ENCODE measurements at regions not wholly inside any gene's neighbourhood (a gene's known extent, or its start where the extent isn't known, plus 50 kb on each side); places are given as distances from the start of the nearest gene placed in this dataset.

DNA sequence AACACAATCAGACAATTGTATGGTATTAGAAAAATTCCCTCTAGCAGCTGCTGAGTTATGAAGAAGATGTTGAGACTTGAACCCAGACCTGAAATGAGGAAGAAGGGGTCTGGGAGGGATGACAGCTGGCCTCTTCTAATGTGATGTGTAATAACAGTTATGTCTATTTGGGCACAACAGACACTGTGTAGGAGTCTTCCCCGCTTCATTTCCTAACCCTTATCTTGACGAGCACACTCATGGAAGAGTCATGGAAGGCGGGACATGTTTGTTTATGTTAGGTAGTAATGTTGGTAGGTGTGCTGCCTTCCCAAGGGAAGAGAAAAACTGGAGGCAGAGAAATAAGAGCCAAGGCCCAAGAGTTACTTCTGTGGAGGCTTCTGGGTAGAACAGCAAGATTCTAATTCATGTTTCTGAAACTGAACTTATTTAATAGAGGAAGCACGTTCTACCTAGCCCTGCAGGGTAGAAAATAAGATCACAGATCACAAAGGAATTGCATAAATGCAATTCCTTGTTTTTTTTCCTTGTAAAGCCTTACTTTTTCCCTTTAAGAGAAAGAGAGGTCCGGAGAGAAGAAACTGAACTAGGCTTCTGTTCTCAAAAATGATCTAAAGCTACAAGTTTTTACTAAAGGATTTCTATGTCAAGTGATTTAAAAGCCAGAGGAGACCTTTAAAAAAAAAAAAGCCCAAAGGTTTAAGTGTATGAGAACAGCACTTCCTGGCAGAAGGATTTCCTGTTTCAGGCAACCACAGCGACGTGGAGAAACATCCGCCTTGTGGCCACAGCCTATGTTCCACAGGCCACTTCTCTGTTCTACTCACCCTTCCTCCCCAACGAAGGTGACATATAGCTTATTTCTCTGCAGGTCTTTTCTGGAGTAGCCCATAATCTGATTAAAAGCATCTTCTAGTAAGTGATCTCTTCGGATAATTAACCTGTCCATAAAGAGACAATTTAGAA is 68.5 kb upstream of the STK17B start:
- no peak overlapping the region for H3K4me3 ChIP-seq
- intact Hi-C loops (cut with DNase I; ENCODE audit: low total_unique reads): no loop called here
- peak; percentile 51 to 80 for DNase-seq

GRCh38 chr2:196241175-196241574 is 69.8 kb upstream of the STK17B start:
- Histone ChIP-seq H3K36me3 (no peaks in the 10 kb centered on the region), H3K27ac (no peak overlapping the region), H3K4me1 (peaks cover 0 to 4% (median 0%) of the 10 kb centered on the region in 4 donors), H3K9me3 (no peaks in the 10 kb centered on the region), H3K4me3 (no peak overlapping the region), H3K27me3 (no peaks in the 10 kb centered on the region)
- no peak for TF ChIP-seq CTCF (IDR thresholded peaks at IDR 0.05)
- no peak for DNase-seq
- intact Hi-C loops (cut with DNase I; ENCODE audit: low total_unique reads): no loop called here

More for the DNA sequence above, 68.5 kb upstream of the STK17B start:
- no peaks in the 10 kb centered on the region for H3K36me3 ChIP-seq
- H3K27ac ChIP-seq: no peak overlapping the region
- no peak for TF ChIP-seq CTCF (IDR thresholded peaks at IDR 0.05)
- no peaks in the 10 kb centered on the region for H3K9me3 ChIP-seq
- H3K27me3 ChIP-seq: no peaks in the 10 kb centered on the region
- no peaks in the 10 kb centered on the region for H3K4me1 ChIP-seq

- Histone ChIP-seq H3K4me1 (peaks cover 0 to 14% (median under 1%) of the 10 kb centered on the region in 4 donors), H3K9me3 (no peaks in the 10 kb centered on the region), H3K27me3 (no peaks in the 10 kb centered on the region), H3K4me3 (no peak overlapping the region), H3K27ac (no peak overlapping the region), H3K36me3 (no peaks in the 10 kb centered on the region)
- peak in 1 of 2 donors; percentile 37 for DNase-seq
- TF ChIP-seq CTCF (IDR thresholded peaks at IDR 0.05): no peak
- intact Hi-C loops (cut with DNase I; ENCODE audit: low total_unique reads): no loop called here
These were observed 70.8 kb upstream of the STK17B start for GRCh38 chr2:196242131-196242620.

- intact Hi-C loops (cut with DNase I; ENCODE audit: low total_unique reads): no loop called here
- no peaks in the 10 kb centered on the region for H3K9me3 ChIP-seq
- no peak overlapping the region for H3K4me3 ChIP-seq
- DNase-seq: no peak
- no peak overlapping the region for H3K27ac ChIP-seq
- H3K27me3 ChIP-seq: no peaks in the 10 kb centered on the region
- no peaks in the 10 kb centered on the region for H3K36me3 ChIP-seq
- TF ChIP-seq CTCF (IDR thresholded peaks at IDR 0.05): no peak
- H3K4me1 ChIP-seq: peaks cover 0 to 37% (median 14%) of the 10 kb centered on the region in 4 donors
These were observed 73.1 kb upstream of the STK17B start for GRCh38 chr2:196244516-196244915.

DNA sequence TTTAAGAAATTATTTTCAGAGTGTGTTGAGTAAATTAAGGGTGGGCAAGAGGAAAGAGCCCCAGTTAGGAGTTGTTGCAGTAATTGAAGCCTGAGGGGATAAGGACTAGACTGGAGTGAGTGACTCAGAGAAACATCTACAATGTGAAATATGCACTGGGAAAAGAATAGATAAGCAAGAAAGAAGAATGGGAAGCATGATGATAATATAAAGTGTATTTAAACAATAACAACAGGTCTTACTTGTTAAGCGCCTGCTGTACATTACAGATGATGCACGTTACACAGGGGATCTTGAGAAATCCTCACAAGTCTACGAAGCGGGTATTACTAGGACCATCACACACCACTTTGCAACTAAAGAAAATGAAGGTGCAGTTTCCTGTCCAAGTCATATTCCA is 73.6 kb upstream of the STK17B start:
- no peaks in the 10 kb centered on the region for H3K36me3 ChIP-seq
- TF ChIP-seq CTCF (IDR thresholded peaks at IDR 0.05): no peak

More for the DNA sequence above, 73.6 kb upstream of the STK17B start:
- intact Hi-C loops (cut with DNase I; ENCODE audit: low total_unique reads): no loop called here
- Histone ChIP-seq H3K4me1 (peaks cover 0 to 42% (median 15%) of the 10 kb centered on the region in 4 donors), H3K27me3 (no peaks in the 10 kb centered on the region), H3K9me3 (no peaks in the 10 kb centered on the region), H3K27ac (no peak overlapping the region), H3K4me3 (no peak overlapping the region)
- DNase-seq: no peak

Measured in tibial artery (tissue), 4 donors.